ENCODE measurements at regions not wholly inside any gene's neighbourhood (a gene's known extent, or its start where the extent isn't known, plus 50 kb on each side); places are given as distances from the start of the nearest gene placed in this dataset.

GRCh38 chr12:111216387-111217159 lies 152.3 kb downstream of the PHETA1 start:
- TF ChIP-seq, protein P1, sequence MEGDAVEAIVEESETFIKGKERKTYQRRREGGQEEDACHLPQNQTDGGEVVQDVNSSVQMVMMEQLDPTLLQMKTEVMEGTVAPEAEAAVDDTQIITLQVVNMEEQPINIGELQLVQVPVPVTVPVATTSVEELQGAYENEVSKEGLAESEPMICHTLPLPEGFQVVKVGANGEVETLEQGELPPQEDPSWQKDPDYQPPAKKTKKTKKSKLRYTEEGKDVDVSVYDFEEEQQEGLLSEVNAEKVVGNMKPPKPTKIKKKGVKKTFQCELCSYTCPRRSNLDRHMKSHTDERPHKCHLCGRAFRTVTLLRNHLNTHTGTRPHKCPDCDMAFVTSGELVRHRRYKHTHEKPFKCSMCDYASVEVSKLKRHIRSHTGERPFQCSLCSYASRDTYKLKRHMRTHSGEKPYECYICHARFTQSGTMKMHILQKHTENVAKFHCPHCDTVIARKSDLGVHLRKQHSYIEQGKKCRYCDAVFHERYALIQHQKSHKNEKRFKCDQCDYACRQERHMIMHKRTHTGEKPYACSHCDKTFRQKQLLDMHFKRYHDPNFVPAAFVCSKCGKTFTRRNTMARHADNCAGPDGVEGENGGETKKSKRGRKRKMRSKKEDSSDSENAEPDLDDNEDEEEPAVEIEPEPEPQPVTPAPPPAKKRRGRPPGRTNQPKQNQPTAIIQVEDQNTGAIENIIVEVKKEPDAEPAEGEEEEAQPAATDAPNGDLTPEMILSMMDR (IDR thresholded peaks at IDR 0.05; ENCODE audit: insufficient read depth in 1 of 2, low read depth in 1 of 2, low read length in 1 of 2, severe bottlenecking in 1 of 2, unreplicated experiment in 1 of 2) = no peak
- H3K27ac Mint-ChIP-seq (ENCODE audit: unreplicated experiment) = no peak overlapping the region

GRCh38 chr12:111215881-111216280 lies 153.0 kb downstream of the PHETA1 start:
- no peaks in the 10 kb centered on the region for H3K4me1 Mint-ChIP-seq (ENCODE audit: low read depth, unreplicated experiment)
- Histone ChIP-seq H3K4me3 (ENCODE audit: low read depth, low read length) (no peak overlapping the region), H3K9me3 (no peaks in the 10 kb centered on the region), H3K36me3 (ENCODE audit: control insufficient read depth, insufficient read depth, low read length) (no peaks in the 10 kb centered on the region), H3K4me1 (no peaks in the 10 kb centered on the region), H3K27me3 (replicated peaks; ENCODE audit: control insufficient read depth, insufficient read depth, low read length) (no peaks in the 10 kb centered on the region)
- BruUV-seq (replicated peaks) = no TSS peak
- no peak for DNase-seq
- peaks cover 13% of the 10 kb centered on the region for H3K27me3 Mint-ChIP-seq (ENCODE audit: insufficient read depth, unreplicated experiment)
- H3K27ac Mint-ChIP-seq (ENCODE audit: unreplicated experiment) = no peak overlapping the region
- no peaks in the 10 kb centered on the region for H3K9me3 Mint-ChIP-seq (ENCODE audit: unreplicated experiment)
- H3K4me3 Mint-ChIP-seq (ENCODE audit: unreplicated experiment) = no peak overlapping the region
- no peaks in the 10 kb centered on the region for H3K36me3 Mint-ChIP-seq (ENCODE audit: insufficient read depth, unreplicated experiment)
- POLR2A ChIA-PET = no interaction called here
- intact Hi-C loops (cut with micrococcal nuclease; ENCODE audit: unreplicated experiment) = no loop called here
- CTCF ChIA-PET = no interaction called here
- TF ChIP-seq, protein P1 (IDR thresholded peaks at IDR 0.05; ENCODE audit: insufficient read depth in 1 of 2, low read depth in 1 of 2, low read length in 1 of 2, severe bottlenecking in 1 of 2, unreplicated experiment in 1 of 2) = no peak

More at GRCh38 chr12:111216387-111217159, 152.3 kb downstream of the PHETA1 start:
- BruUV-seq (replicated peaks) = no TSS peak
- no peaks in the 10 kb centered on the region for H3K36me3 Mint-ChIP-seq (ENCODE audit: insufficient read depth, unreplicated experiment)
- H3K9me3 Mint-ChIP-seq (ENCODE audit: unreplicated experiment) = no peaks in the 10 kb centered on the region
- no peak overlapping the region for H3K4me3 ChIP-seq (ENCODE audit: low read depth, low read length)
- no peaks in the 10 kb centered on the region for H3K4me1 ChIP-seq
- POLR2A ChIA-PET = no interaction called here
- peaks cover 13% of the 10 kb centered on the region for H3K27me3 Mint-ChIP-seq (ENCODE audit: insufficient read depth, unreplicated experiment)
- H3K9me3 ChIP-seq = no peaks in the 10 kb centered on the region
- intact Hi-C loops (cut with micrococcal nuclease; ENCODE audit: unreplicated experiment) = no loop called here
- CTCF ChIA-PET = no interaction called here
- H3K27me3 ChIP-seq (replicated peaks; ENCODE audit: control insufficient read depth, insufficient read depth, low read length) = no peaks in the 10 kb centered on the region
- no peaks in the 10 kb centered on the region for H3K4me1 Mint-ChIP-seq (ENCODE audit: low read depth, unreplicated experiment)
- DNase-seq = no peak
- H3K4me3 Mint-ChIP-seq (ENCODE audit: unreplicated experiment) = no peak overlapping the region
- H3K36me3 ChIP-seq (ENCODE audit: control insufficient read depth, insufficient read depth, low read length) = no peaks in the 10 kb centered on the region

GRCh38 chr12:111214401-111214800 lies 154.5 kb downstream of the PHETA1 start:
- Mint-ChIP-seq H3K9me3 (ENCODE audit: unreplicated experiment) (no peaks in the 10 kb centered on the region), H3K4me3 (ENCODE audit: unreplicated experiment) (no peak overlapping the region), H3K27me3 (ENCODE audit: insufficient read depth, unreplicated experiment) (peaks cover 15% of the 10 kb centered on the region), H3K4me1 (ENCODE audit: low read depth, unreplicated experiment) (no peaks in the 10 kb centered on the region), H3K27ac (ENCODE audit: unreplicated experiment) (no peak overlapping the region), H3K36me3 (ENCODE audit: insufficient read depth, unreplicated experiment) (no peaks in the 10 kb centered on the region)
- BruUV-seq (replicated peaks) = no TSS peak
- Histone ChIP-seq H3K36me3 (ENCODE audit: control insufficient read depth, insufficient read depth, low read length) (no peaks in the 10 kb centered on the region), H3K4me1 (no peaks in the 10 kb centered on the region), H3K9me3 (no peaks in the 10 kb centered on the region), H3K4me3 (ENCODE audit: low read depth, low read length) (no peak overlapping the region), H3K27me3 (replicated peaks; ENCODE audit: control insufficient read depth, insufficient read depth, low read length) (no peaks in the 10 kb centered on the region)
- intact Hi-C loops (cut with micrococcal nuclease; ENCODE audit: unreplicated experiment) = no loop called here
- DNase-seq = no peak
- POLR2A ChIA-PET = no interaction called here
- TF ChIP-seq, protein P1 (IDR thresholded peaks at IDR 0.05; ENCODE audit: insufficient read depth in 1 of 2, low read depth in 1 of 2, low read length in 1 of 2, severe bottlenecking in 1 of 2, unreplicated experiment in 1 of 2) = no peak
- CTCF ChIA-PET = no interaction called here

Data from Caco-2 (cell line).